ENCODE measurements at regions not wholly inside any gene's neighbourhood (a gene's known extent, or its start where the extent isn't known, plus 50 kb on each side); places are given as distances from the start of the nearest gene placed in this dataset.

DNA sequence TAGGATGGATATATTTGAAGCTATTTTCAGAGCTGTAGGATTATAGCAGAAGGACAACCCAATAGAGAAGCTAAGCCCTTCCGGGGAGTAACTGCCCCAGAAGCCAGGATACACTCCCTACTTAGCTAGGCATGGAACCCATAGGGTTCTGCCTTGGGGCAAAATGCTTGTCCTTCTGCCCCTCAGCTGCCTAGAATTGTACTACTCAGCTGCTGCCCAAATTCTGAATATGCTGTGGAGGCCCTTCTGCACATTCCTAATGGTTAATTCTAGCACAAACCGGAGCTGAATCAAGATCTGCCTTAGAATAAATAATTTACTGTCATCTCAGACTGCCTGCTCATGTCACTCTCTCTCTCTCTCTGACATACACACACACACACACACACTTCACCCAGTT, 297.7 kb upstream of the VCX3A start:
- no peaks in the 10 kb centered on the region for H3K9me2 ChIP-seq (ENCODE audit: insufficient read depth)
- CTCF ChIA-PET = no interaction called here
- DNase-seq = no peak

DNA sequence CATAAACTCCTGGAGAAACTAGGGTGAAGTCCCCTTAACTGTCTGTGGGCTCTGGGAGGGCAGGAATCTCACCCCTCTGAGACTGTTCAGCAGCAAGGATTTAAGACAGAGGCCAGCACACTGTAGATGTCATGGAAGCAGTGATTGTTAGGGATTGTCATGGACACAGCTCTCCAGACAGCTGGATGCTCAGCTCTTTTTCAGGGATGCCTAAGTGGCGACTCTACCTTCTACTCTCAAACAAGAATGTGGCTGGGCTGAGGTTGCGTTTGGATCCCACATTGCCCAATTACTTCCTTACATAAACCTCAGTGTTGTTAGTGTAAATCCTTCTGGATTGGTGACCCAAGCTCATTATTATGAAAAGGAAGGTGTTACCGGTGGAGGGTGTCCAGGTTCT, 291.9 kb upstream of the VCX3A start:
- Histone ChIP-seq H4K20me1 (ENCODE audit: insufficient read depth) (no peaks in the 10 kb centered on the region), H3K4me3 (no peak overlapping the region), H3K9me3 (ENCODE audit: insufficient read depth, low read depth) (no peaks in the 10 kb centered on the region), H3F3A (ENCODE audit: insufficient read depth, low read depth) (no peaks in the 10 kb centered on the region), H3K4me1 (replicated peaks; ENCODE audit: insufficient read depth) (no peaks in the 10 kb centered on the region), H3K4me2 (no peak overlapping the region), H3K27ac (no peak overlapping the region), H3K27me3 (ENCODE audit: insufficient read depth, low read depth) (no peaks in the 10 kb centered on the region), H3K79me2 (ENCODE audit: low read depth) (no peaks in the 10 kb centered on the region), H2AFZ (no peak overlapping the region), H3K36me3 (ENCODE audit: low read depth) (no peaks in the 10 kb centered on the region), H3K9me2 (ENCODE audit: insufficient read depth) (no peaks in the 10 kb centered on the region)
- peak in 1 of 2 experiments; percentile 37 for DNase-seq
- ChIA-PET CTCF (no interaction called here), POLR2A (ENCODE audit: unreplicated experiment) (no interaction called here)
- BruUV-seq (replicated peaks) = no TSS peak
- intact Hi-C loops (cut with micrococcal nuclease; ENCODE audit: unreplicated experiment) = no loop called here
- no peak for TF ChIP-seq EZH2 (IDR thresholded peaks at IDR 0.05; ENCODE audit: low read depth)
- TF ChIP-seq, protein P1, sequence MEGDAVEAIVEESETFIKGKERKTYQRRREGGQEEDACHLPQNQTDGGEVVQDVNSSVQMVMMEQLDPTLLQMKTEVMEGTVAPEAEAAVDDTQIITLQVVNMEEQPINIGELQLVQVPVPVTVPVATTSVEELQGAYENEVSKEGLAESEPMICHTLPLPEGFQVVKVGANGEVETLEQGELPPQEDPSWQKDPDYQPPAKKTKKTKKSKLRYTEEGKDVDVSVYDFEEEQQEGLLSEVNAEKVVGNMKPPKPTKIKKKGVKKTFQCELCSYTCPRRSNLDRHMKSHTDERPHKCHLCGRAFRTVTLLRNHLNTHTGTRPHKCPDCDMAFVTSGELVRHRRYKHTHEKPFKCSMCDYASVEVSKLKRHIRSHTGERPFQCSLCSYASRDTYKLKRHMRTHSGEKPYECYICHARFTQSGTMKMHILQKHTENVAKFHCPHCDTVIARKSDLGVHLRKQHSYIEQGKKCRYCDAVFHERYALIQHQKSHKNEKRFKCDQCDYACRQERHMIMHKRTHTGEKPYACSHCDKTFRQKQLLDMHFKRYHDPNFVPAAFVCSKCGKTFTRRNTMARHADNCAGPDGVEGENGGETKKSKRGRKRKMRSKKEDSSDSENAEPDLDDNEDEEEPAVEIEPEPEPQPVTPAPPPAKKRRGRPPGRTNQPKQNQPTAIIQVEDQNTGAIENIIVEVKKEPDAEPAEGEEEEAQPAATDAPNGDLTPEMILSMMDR (conservative IDR thresholded peaks at IDR 0.05) = no peak

More for the DNA sequence above, 297.7 kb upstream of the VCX3A start:
- Histone ChIP-seq H4K20me1 (ENCODE audit: insufficient read depth) (no peaks in the 10 kb centered on the region), H2AFZ (no peak overlapping the region), H3F3A (ENCODE audit: insufficient read depth, low read depth) (no peaks in the 10 kb centered on the region), H3K4me3 (no peak overlapping the region), H3K27ac (no peak overlapping the region), H3K27me3 (ENCODE audit: insufficient read depth, low read depth) (no peaks in the 10 kb centered on the region), H3K4me2 (no peak overlapping the region), H3K79me2 (ENCODE audit: low read depth) (no peaks in the 10 kb centered on the region), H3K36me3 (ENCODE audit: low read depth) (no peaks in the 10 kb centered on the region), H3K4me1 (replicated peaks; ENCODE audit: insufficient read depth) (no peaks in the 10 kb centered on the region), H3K9me3 (ENCODE audit: insufficient read depth, low read depth) (no peaks in the 10 kb centered on the region)
- no peak for TF ChIP-seq EZH2 (IDR thresholded peaks at IDR 0.05; ENCODE audit: low read depth)
- TF ChIP-seq, protein P1 (conservative IDR thresholded peaks at IDR 0.05) = no peak
- POLR2A ChIA-PET (ENCODE audit: unreplicated experiment) = no interaction called here
- intact Hi-C loops (cut with micrococcal nuclease; ENCODE audit: unreplicated experiment) = no loop called here
- BruUV-seq (replicated peaks) = no TSS peak

DNA sequence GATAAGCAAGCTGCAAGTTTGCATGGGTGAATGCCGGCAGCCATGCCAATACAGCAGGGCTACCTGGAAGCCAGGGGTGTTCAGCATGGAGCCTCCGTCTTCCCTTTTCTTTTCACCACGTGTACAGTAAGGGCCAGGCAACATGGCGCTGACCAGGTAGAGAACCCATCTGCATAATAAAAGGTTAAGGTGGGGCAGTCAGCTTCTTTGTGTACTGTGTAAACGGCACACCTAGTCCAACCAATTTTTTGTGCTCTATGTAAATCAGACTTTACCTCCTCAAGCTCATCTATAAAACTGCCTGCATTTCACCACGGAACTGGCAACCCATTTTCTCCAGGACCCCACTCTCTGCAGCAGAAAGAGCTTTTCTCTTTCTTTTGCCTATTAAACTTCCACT, 286.8 kb upstream of the VCX3A start:
- H3F3A ChIP-seq (ENCODE audit: insufficient read depth, low read depth) = no peaks in the 10 kb centered on the region
- no peaks in the 10 kb centered on the region for H3K9me3 ChIP-seq (ENCODE audit: insufficient read depth, low read depth)
- no peak overlapping the region for H3K4me2 ChIP-seq
- H3K36me3 ChIP-seq (ENCODE audit: low read depth) = no peaks in the 10 kb centered on the region
- TF ChIP-seq, protein P1 (conservative IDR thresholded peaks at IDR 0.05) = no peak
- TF ChIP-seq EZH2 (IDR thresholded peaks at IDR 0.05; ENCODE audit: low read depth) = no peak
- no peaks in the 10 kb centered on the region for H3K9me2 ChIP-seq (ENCODE audit: insufficient read depth)
- no TSS peak for BruUV-seq (replicated peaks)
- intact Hi-C loops (cut with micrococcal nuclease; ENCODE audit: unreplicated experiment) = no loop called here
- H4K20me1 ChIP-seq (ENCODE audit: insufficient read depth) = no peaks in the 10 kb centered on the region
- no peak overlapping the region for H3K27ac ChIP-seq
- no peaks in the 10 kb centered on the region for H3K27me3 ChIP-seq (ENCODE audit: insufficient read depth, low read depth)
- no peaks in the 10 kb centered on the region for H3K79me2 ChIP-seq (ENCODE audit: low read depth)
- H2AFZ ChIP-seq = no peak overlapping the region
- ChIA-PET CTCF (no interaction called here), POLR2A (ENCODE audit: unreplicated experiment) (no interaction called here)
- no peak overlapping the region for H3K4me3 ChIP-seq
- DNase-seq = no peak
- H3K4me1 ChIP-seq (replicated peaks; ENCODE audit: insufficient read depth) = no peaks in the 10 kb centered on the region
